GM12878 (cell line): ENCODE measurements at regions not wholly inside any gene's neighbourhood (a gene's known extent, or its start where the extent isn't known, plus 50 kb on each side); places are given as distances from the start of the nearest gene placed in this dataset.

ENCODE experiments used
- ATAC-seq: fragments of 200-7000 bp; cut with Tn5 transposase; 3 replicates; pipeline ENCODE4 v1.9.1; 2020; ENCODE audit warnings: mild to moderate bottlenecking, moderate library complexity
- BruUV-seq: library from RNA; stranded (reverse); fragments of 400-500 nt; replicated peaks from 2 replicates; lab custom pipeline; 2021; lab: Mats Ljungman, UMichigan
- CTCF ChIA-PET: fragments of 300-600 bp; sonication (Branson Sonifier 250); formaldehyde crosslinking; extraction: SDS; loops from one replicate; lab custom pipeline; 2021; ENCODE audit warnings: inconsistent platforms; lab: Yijun Ruan, JAX
- POLR2A ChIA-PET: fragments of 350-600 bp; formaldehyde crosslinking; extraction: SDS; loops from one replicate; lab custom pipeline; 2021; ENCODE audit warnings: inconsistent platforms; lab: Charles Lee
- RAD21 ChIA-PET: fragments of 300-600 bp; sonication (Branson Sonifier 250); formaldehyde crosslinking; loops from one replicate; lab custom pipeline; 2023; ENCODE audit warnings: antibody characterized with exemption; ENCODE audit not compliant: unreplicated experiment; lab: Charles Lee
- SMC1A ChIA-PET: fragments of 300-600 bp; sonication (Branson Sonifier 250); formaldehyde crosslinking; loops from one replicate; lab custom pipeline; 2023; ENCODE audit not compliant: unreplicated experiment, uncharacterized antibody; lab: Charles Lee
- DNase-seq: peaks from one replicate; pipeline ENCODE4 v3.0.0-alpha.2; 2011; ENCODE audit warnings: low read depth, low spot score
- FAIRE-seq: peaks from 3 replicates; lab custom pipeline; 2011; peaks lifted over from hg19 to GRCh38; lab: Jason Lieb, UNC
- H2AFZ ChIP-seq: 2 replicates; pipeline ENCODE4 v1.6.0; 2011; ENCODE audit warnings: low read depth, low read length, control low read depth; ENCODE audit not compliant: control insufficient read depth
- H3K27ac ChIP-seq: 2 replicates; pipeline ENCODE4 v1.5.1; 2011; ENCODE audit warnings: control low read depth; ENCODE audit not compliant: control insufficient read depth, insufficient read depth
- H3K27me3 ChIP-seq, 2 experiments: replicated peaks in 1 of 2; 2 replicates each; pipeline versions ENCODE4 v1.6.0 to v1.6.1; 2011; ENCODE audit warnings: low read length in 1 of 2; ENCODE audit not compliant: control insufficient read depth in 2 of 2, insufficient read depth in 2 of 2
- H3K36me3 ChIP-seq, 2 experiments: 2 replicates each; pipeline ENCODE4 v1.5.1; 2011; ENCODE audit warnings: low read length in 1 of 2; ENCODE audit not compliant: control insufficient read depth in 2 of 2, insufficient read depth in 2 of 2
- H3K4me1 ChIP-seq: 2 replicates; pipeline ENCODE4 v1.6.1; 2011; ENCODE audit warnings: mild to moderate bottlenecking, low read length, moderate library complexity, mixed read lengths; ENCODE audit not compliant: control insufficient read depth, insufficient read depth
- H3K4me2 ChIP-seq: 2 replicates; pipeline ENCODE4 v1.6.0; 2011; ENCODE audit warnings: control low read depth; ENCODE audit not compliant: control insufficient read depth, insufficient read depth
- H3K4me3 ChIP-seq: fragments of 200-600 bp; sonication (generic); 2 replicates; pipeline ENCODE4 v1.5.1; 2016
- H3K79me2 ChIP-seq: 2 replicates; pipeline ENCODE4 v1.6.0; 2011; ENCODE audit warnings: low read length; ENCODE audit not compliant: control insufficient read depth, insufficient read depth
- H3K9ac ChIP-seq: 2 replicates; pipeline ENCODE4 v1.8.0; 2011; ENCODE audit warnings: low read length, control low read depth, mixed read lengths; ENCODE audit not compliant: control insufficient read depth, insufficient read depth
- H3K9me3 ChIP-seq: replicated peaks from 3 replicates; pipeline ENCODE4 v1.5.1; 2011; ENCODE audit warnings: mild to moderate bottlenecking, low read length; ENCODE audit not compliant: control insufficient read depth, insufficient read depth
- H4K20me1 ChIP-seq: 2 replicates; pipeline ENCODE4 v1.6.0; 2011; ENCODE audit not compliant: control insufficient read depth, insufficient read depth
- ATF7 ChIP-seq: fragments of 450-650 bp; IDR thresholded peaks from 2 replicates; pipeline ENCODE4 v1.6.1; 2016; ENCODE audit warnings: low read depth, mild to moderate bottlenecking
- BACH1 ChIP-seq: fragments of 450-650 bp; IDR thresholded peaks from 2 replicates; pipeline ENCODE4 v1.6.1; 2017; ENCODE audit warnings: mild to moderate bottlenecking, borderline replicate concordance
- KDM1A ChIP-seq: fragments of 200-600 bp; sonication (generic); IDR thresholded peaks from 2 replicates; pipeline ENCODE4 v1.6.1; 2016; ENCODE audit warnings: borderline replicate concordance
- TCF3 ChIP-seq: IDR thresholded peaks from 2 replicates; pipeline ENCODE4 v1.6.1; 2012; ENCODE audit warnings: low read depth, mild to moderate bottlenecking, low read length, borderline replicate concordance; ENCODE audit not compliant: insufficient read depth
- WGBS: methylation state at CpG from one replicate; pipeline ENCODE4 v1.1.6; 2016; ENCODE audit warnings: low lambda C conversion rate; ENCODE audit not compliant: insufficient replicate concordance, insufficient coverage; ENCODE audit errors: missing lambda C conversion rate; 5-methylcytosine and 5-hydroxymethylcytosine counted together
- in situ Hi-C: fragments of 300-500 bp; cut with MboI; formaldehyde crosslinking; loops from 9 replicates; pipeline ENCODE4 v1.14.3; 2018; ENCODE audit warnings: mixed read lengths
- intact Hi-C: fragments of 100-400 bp; cut with micrococcal nuclease; formaldehyde crosslinking; loops from one replicate; pipeline ENCODE4 v1.14.2; 2022; ENCODE audit not compliant: unreplicated experiment
- TF ChIP-seq, protein P1 (sequence below): IDR thresholded peaks from 2 replicates; pipeline ENCODE4 v1.6.1; 2011; ENCODE audit warnings: borderline replicate concordance, low read depth, mild to moderate bottlenecking, moderate library complexity, low read length; ENCODE audit not compliant: insufficient read depth, poor library complexity, severe bottlenecking
- TF ChIP-seq, protein P2 (sequence below): IDR thresholded peaks from 2 replicates; pipeline ENCODE4 v1.6.1; 2012; ENCODE audit warnings: mild to moderate bottlenecking, low read depth, low read length
- TF ChIP-seq, protein P3 (sequence below): fragments of 450-650 bp; IDR thresholded peaks from 2 replicates; pipeline ENCODE4 v1.6.1; 2016; ENCODE audit warnings: mild to moderate bottlenecking
- TF ChIP-seq, protein P4 (sequence below): fragments of 450-650 bp; IDR thresholded peaks from 2 replicates; pipeline ENCODE4 v1.6.1; 2018; ENCODE audit warnings: mild to moderate bottlenecking, low read depth, moderate library complexity; ENCODE audit not compliant: partially characterized antibody

DNA sequence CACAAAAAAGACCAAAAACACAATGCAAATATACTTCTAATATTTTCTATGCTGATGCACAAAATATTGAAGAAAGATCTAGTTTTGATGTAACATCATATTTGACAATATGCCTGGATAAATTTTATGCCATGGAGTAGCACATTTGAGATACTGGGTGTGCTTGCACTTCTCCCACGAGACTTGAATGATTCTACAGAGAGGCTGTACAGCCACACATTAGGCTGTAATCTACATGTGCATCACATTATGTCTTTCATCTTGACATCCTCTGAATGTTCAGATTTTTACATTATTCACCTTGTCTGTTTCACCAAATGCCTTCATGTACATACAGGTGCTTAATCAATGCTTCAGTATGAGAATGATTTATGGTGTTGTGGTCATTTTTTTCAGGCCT is 756.4 kb upstream of the CDH7 start:
- H4K20me1 ChIP-seq, result no peaks in the 10 kb centered on the region
- in situ Hi-C loops (no loop called here), intact Hi-C loops (no loop called here)
- no peaks in the 10 kb centered on the region for H3K4me1 ChIP-seq
- WGBS, result 0% methylated on average over 1 of the region's 1 CpG
- 0 out of 2 replicates have a peak overlapping the region, but pooled peaks have one; percentile 1 for H3K4me2 ChIP-seq
- DNase-seq (no peak), ATAC-seq (no peak; the same call in 2 of the 3 replicates), FAIRE-seq (no peak)
- no peak overlapping the region for H2AFZ ChIP-seq
- no peak overlapping the region for H3K9ac ChIP-seq
- ChIA-PET RAD21 (no interaction called here), SMC1A (interaction anchor here (1.0 kb wide), 1 partner anchor 9 kb away, joined by 3 read pairs; no protein-coding TSS in a partner anchor)
- H3K36me3 ChIP-seq, result no peaks in the 10 kb centered on the region
- BruUV-seq, result no TSS peak
- no peak overlapping the region for H3K27ac ChIP-seq
- H3K4me3 ChIP-seq, result no peak overlapping the region
- H3K27me3 ChIP-seq, result no peaks in the 10 kb centered on the region
- no peak for TF ChIP-seq ATF7
- no peak for TF ChIP-seq BACH1
- TF ChIP-seq, protein P1, sequence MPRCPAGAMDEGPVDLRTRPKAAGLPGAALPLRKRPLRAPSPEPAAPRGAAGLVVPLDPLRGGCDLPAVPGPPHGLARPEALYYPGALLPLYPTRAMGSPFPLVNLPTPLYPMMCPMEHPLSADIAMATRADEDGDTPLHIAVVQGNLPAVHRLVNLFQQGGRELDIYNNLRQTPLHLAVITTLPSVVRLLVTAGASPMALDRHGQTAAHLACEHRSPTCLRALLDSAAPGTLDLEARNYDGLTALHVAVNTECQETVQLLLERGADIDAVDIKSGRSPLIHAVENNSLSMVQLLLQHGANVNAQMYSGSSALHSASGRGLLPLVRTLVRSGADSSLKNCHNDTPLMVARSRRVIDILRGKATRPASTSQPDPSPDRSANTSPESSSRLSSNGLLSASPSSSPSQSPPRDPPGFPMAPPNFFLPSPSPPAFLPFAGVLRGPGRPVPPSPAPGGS, result no peak
- TF ChIP-seq, protein P2, sequence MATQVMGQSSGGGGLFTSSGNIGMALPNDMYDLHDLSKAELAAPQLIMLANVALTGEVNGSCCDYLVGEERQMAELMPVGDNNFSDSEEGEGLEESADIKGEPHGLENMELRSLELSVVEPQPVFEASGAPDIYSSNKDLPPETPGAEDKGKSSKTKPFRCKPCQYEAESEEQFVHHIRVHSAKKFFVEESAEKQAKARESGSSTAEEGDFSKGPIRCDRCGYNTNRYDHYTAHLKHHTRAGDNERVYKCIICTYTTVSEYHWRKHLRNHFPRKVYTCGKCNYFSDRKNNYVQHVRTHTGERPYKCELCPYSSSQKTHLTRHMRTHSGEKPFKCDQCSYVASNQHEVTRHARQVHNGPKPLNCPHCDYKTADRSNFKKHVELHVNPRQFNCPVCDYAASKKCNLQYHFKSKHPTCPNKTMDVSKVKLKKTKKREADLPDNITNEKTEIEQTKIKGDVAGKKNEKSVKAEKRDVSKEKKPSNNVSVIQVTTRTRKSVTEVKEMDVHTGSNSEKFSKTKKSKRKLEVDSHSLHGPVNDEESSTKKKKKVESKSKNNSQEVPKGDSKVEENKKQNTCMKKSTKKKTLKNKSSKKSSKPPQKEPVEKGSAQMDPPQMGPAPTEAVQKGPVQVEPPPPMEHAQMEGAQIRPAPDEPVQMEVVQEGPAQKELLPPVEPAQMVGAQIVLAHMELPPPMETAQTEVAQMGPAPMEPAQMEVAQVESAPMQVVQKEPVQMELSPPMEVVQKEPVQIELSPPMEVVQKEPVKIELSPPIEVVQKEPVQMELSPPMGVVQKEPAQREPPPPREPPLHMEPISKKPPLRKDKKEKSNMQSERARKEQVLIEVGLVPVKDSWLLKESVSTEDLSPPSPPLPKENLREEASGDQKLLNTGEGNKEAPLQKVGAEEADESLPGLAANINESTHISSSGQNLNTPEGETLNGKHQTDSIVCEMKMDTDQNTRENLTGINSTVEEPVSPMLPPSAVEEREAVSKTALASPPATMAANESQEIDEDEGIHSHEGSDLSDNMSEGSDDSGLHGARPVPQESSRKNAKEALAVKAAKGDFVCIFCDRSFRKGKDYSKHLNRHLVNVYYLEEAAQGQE, result no peak
- no peak for TF ChIP-seq KDM1A
- TF ChIP-seq, protein P3, sequence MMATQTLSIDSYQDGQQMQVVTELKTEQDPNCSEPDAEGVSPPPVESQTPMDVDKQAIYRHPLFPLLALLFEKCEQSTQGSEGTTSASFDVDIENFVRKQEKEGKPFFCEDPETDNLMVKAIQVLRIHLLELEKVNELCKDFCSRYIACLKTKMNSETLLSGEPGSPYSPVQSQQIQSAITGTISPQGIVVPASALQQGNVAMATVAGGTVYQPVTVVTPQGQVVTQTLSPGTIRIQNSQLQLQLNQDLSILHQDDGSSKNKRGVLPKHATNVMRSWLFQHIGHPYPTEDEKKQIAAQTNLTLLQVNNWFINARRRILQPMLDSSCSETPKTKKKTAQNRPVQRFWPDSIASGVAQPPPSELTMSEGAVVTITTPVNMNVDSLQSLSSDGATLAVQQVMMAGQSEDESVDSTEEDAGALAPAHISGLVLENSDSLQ, result no peak
- TF ChIP-seq, protein P4, sequence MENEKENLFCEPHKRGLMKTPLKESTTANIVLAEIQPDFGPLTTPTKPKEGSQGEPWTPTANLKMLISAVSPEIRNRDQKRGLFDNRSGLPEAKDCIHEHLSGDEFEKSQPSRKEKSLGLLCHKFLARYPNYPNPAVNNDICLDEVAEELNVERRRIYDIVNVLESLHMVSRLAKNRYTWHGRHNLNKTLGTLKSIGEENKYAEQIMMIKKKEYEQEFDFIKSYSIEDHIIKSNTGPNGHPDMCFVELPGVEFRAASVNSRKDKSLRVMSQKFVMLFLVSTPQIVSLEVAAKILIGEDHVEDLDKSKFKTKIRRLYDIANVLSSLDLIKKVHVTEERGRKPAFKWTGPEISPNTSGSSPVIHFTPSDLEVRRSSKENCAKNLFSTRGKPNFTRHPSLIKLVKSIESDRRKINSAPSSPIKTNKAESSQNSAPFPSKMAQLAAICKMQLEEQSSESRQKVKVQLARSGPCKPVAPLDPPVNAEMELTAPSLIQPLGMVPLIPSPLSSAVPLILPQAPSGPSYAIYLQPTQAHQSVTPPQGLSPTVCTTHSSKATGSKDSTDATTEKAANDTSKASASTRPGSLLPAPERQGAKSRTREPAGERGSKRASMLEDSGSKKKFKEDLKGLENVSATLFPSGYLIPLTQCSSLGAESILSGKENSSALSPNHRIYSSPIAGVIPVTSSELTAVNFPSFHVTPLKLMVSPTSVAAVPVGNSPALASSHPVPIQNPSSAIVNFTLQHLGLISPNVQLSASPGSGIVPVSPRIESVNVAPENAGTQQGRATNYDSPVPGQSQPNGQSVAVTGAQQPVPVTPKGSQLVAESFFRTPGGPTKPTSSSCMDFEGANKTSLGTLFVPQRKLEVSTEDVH, result no peak
- TF ChIP-seq TCF3, result no peak
- TF ChIP-seq, all 136 proteins: peak for 0
- Histone ChIP-seq H3K79me2 (no peaks in the 10 kb centered on the region), H3K9me3 (no peaks in the 10 kb centered on the region)
- POLR2A ChIA-PET, result no interaction called here
- CTCF ChIA-PET, result no interaction called here
